Heart right ventricle (tissue), 16 donors: ENCODE measurements at regions not wholly inside any gene's neighbourhood (a gene's known extent, or its start where the extent isn't known, plus 50 kb on each side); places are given as distances from the start of the nearest gene placed in this dataset.

Experiments
- ATAC-seq, 8 donors: fragments of 200-7000 bp; cut with Tn5 transposase; one replicate each; pipeline ENCODE4 v1.9.1; 2020; ENCODE audit warnings: mild to moderate bottlenecking in 8 of 8, moderate library complexity in 8 of 8, moderate number of reproducible peaks in 1 of 8
- DNase-seq, 2 donors: peaks; one replicate each; pipeline ENCODE4 v3.0.0-alpha.2; 2020
- H3K27ac ChIP-seq, 10 donors: fragments of 200-600 bp; sonication (generic) in 2 of 10; one replicate each; pipeline versions ENCODE4 v1.5.0 to v1.8.0; 2020 to 2022; ENCODE audit warnings: mild to moderate bottlenecking in 3 of 10
- H3K27me3 ChIP-seq, 7 donors: fragments of 200-600 bp; one replicate each; pipeline ENCODE4 v1.8.0; 2021 to 2022; ENCODE audit warnings: mild to moderate bottlenecking in 2 of 7
- H3K36me3 ChIP-seq, 9 donors: fragments of 200-600 bp; sonication (generic) in 1 of 9; one replicate each; pipeline versions ENCODE4 v1.5.0 to v1.8.0; 2020 to 2022; ENCODE audit warnings: mild to moderate bottlenecking in 2 of 9
- H3K4me1 ChIP-seq, 9 donors: fragments of 200-600 bp; sonication (generic) in 1 of 9; one replicate each; pipeline versions ENCODE4 v1.5.0 to v1.8.0; 2020 to 2022; ENCODE audit warnings: mild to moderate bottlenecking in 4 of 9
- H3K4me3 ChIP-seq, 10 donors: fragments of 200-600 bp; sonication (generic) in 2 of 10; one replicate each; pipeline versions ENCODE4 v1.5.0 to v1.8.0; 2020 to 2022; ENCODE audit warnings: mild to moderate bottlenecking in 7 of 10, moderate library complexity in 2 of 10
- H3K9me3 ChIP-seq, 11 donors: fragments of 200-600 bp in 10 of 11; sonication (generic) in 2 of 11; one replicate each; pipeline versions ENCODE4 v1.5.0 to v1.8.0; 2013 to 2022; ENCODE audit warnings: mild to moderate bottlenecking in 2 of 11, control low read depth in 1 of 11, moderate library complexity in 1 of 11
- CTCF ChIP-seq, 9 donors: fragments of 200-600 bp; sonication (generic) in 2 of 9; IDR thresholded peaks; one replicate each; pipeline versions ENCODE4 v1.5.0 to v1.8.0; 2021 to 2022; ENCODE audit warnings: antibody characterized with exemption in 9 of 9, mild to moderate bottlenecking in 5 of 9, moderate library complexity in 1 of 9
- WGBS, 2 donors: extraction: QIAGEN DNeasy Blood & Tissue Kit; methylation state at CpG; one replicate each; pipeline ENCODE4 v1.1.7; 2013; ENCODE audit warnings: inconsistent platforms in 1 of 2; 5-methylcytosine and 5-hydroxymethylcytosine counted together
- intact Hi-C, 10 donors: fragments of 100-400 bp; cut with DNase I; formaldehyde crosslinking; loops; one replicate each; pipeline versions ENCODE4 v1.11.1 to v1.14.2; 2022
- donor health status: Arrhythmogenic right ventricular cardiomyopathy.
- donor health status: ischemic (EF 13 %, LVEDD 7.1; RV severe dilation, severe dysfunction).
- donor health status: healthy with polysubstance abuse.
- donor health status: DM: no; HTN: yes; CAD: no.
- donor health status: DM: no; HTN: no; CAD: no.
- donor health status: ischemic (EF 25% LVEDD 6.9; RV normal size, moderate dysfunction).
- donor health status: ischemic (EF 25% LVEDD 5.7; RV mildly dilated, moderate dysfunction).
- donor health status: healthy.
- donor health status: DM: yes; HTN: yes; CAD: no.
- donor health status: Ischemic cardiomyopathy.
- donor health status: ischemic (EF 35%, LVEDD 5.7; RV mildly dilated, moderate dysfunction).
- donor health status: nonischemic (EF 11% LVEDD 7.7; RV severe dilation, severe dysfunction).
- donor health status: DM: yes; HTN: yes; CAD: no.
- donor health status: PGD.
- donor health status: ischemic (EF 29% LVEDD 5.4; RV normal size, mild dysfunction).
- donor health status: nonischemic (EF 23%, LVEDD 6.1; RV moderate dilation, normal function).

GRCh38 chr17:12438813-12439586 lies 226.7 kb upstream of the MYOCD start:
- no peaks in the 10 kb centered on the region for H3K4me1 ChIP-seq
- H3K27me3 ChIP-seq: no peaks in the 10 kb centered on the region
- ATAC-seq: no peak
- intact Hi-C loops: loop anchor here in 1 of 10 donors (10.0 kb wide), 1 partner anchor 46 kb away; no protein-coding TSS in a partner anchor
- H3K4me3 ChIP-seq: no peak overlapping the region
- peaks cover 0 to 13% (median 2%) of the 10 kb centered on the region in 11 donors for H3K9me3 ChIP-seq
- H3K27ac ChIP-seq: no peak overlapping the region
- DNase-seq: no peak
- 41 to 43% methylated on average over 10 of the region's 10 CpGs for WGBS, 2 donors
- no peaks in the 10 kb centered on the region for H3K36me3 ChIP-seq
- TF ChIP-seq CTCF (IDR thresholded peaks at IDR 0.05): no peak

- 43 to 54% methylated on average over 1 of the region's 1 CpG for WGBS, 2 donors
- no peaks in the 10 kb centered on the region for H3K4me1 ChIP-seq
- intact Hi-C loops: loop anchor here in 1 of 10 donors (10.0 kb wide), 1 partner anchor 59 kb away; no protein-coding TSS in a partner anchor
- H3K9me3 ChIP-seq: peaks cover 0 to 36% (median 6%) of the 10 kb centered on the region in 11 donors
- no peaks in the 10 kb centered on the region for H3K36me3 ChIP-seq
- H3K27ac ChIP-seq: no peak overlapping the region
- DNase-seq (no peak), ATAC-seq (no peak)
- no peak overlapping the region for H3K4me3 ChIP-seq
- H3K27me3 ChIP-seq: no peaks in the 10 kb centered on the region
- TF ChIP-seq CTCF (IDR thresholded peaks at IDR 0.05): no peak
Measured at GRCh38 chr17:12445331-12445730, 220.4 kb upstream of the MYOCD start.

GRCh38 chr17:12457493-12457892 lies 208.2 kb upstream of the MYOCD start:
- Histone ChIP-seq H3K4me3 (no peak overlapping the region), H3K36me3 (no peaks in the 10 kb centered on the region), H3K27ac (no peak overlapping the region), H3K4me1 (no peaks in the 10 kb centered on the region), H3K9me3 (peaks cover 0 to 21% (median 8%) of the 10 kb centered on the region in 11 donors), H3K27me3 (no peaks in the 10 kb centered on the region)
- no peak for ATAC-seq
- 84 to 94% methylated on average over 1 of the region's 1 CpG for WGBS, 2 donors
- no peak for DNase-seq
- intact Hi-C loops: no loop called here
- no peak for TF ChIP-seq CTCF (IDR thresholded peaks at IDR 0.05)

GRCh38 chr17:12459736-12460135 lies 206.0 kb upstream of the MYOCD start:
- ATAC-seq (no peak), DNase-seq (no peak)
- intact Hi-C loops: no loop called here
- H3K9me3 ChIP-seq: peaks cover 0 to 21% (median 8%) of the 10 kb centered on the region in 11 donors
- H3K4me1 ChIP-seq: no peaks in the 10 kb centered on the region
- H3K4me3 ChIP-seq: no peak overlapping the region
- no peaks in the 10 kb centered on the region for H3K27me3 ChIP-seq
- H3K36me3 ChIP-seq: no peaks in the 10 kb centered on the region
- no peak overlapping the region for H3K27ac ChIP-seq
- no peak for TF ChIP-seq CTCF (IDR thresholded peaks at IDR 0.05)
